GM18867 (cell line): ENCODE measurements at regions not wholly inside any gene's neighbourhood (a gene's known extent, or its start where the extent isn't known, plus 50 kb on each side); places are given as distances from the start of the nearest gene placed in this dataset.

Experiments
- ATAC-seq: cut with Tn5 transposase; IDR thresholded peaks from one replicate; pipeline ENCODE4 v1.9.1; 2021; ENCODE audit warnings: mild to moderate bottlenecking, moderate library complexity; ENCODE audit not compliant: unreplicated experiment

DNA sequence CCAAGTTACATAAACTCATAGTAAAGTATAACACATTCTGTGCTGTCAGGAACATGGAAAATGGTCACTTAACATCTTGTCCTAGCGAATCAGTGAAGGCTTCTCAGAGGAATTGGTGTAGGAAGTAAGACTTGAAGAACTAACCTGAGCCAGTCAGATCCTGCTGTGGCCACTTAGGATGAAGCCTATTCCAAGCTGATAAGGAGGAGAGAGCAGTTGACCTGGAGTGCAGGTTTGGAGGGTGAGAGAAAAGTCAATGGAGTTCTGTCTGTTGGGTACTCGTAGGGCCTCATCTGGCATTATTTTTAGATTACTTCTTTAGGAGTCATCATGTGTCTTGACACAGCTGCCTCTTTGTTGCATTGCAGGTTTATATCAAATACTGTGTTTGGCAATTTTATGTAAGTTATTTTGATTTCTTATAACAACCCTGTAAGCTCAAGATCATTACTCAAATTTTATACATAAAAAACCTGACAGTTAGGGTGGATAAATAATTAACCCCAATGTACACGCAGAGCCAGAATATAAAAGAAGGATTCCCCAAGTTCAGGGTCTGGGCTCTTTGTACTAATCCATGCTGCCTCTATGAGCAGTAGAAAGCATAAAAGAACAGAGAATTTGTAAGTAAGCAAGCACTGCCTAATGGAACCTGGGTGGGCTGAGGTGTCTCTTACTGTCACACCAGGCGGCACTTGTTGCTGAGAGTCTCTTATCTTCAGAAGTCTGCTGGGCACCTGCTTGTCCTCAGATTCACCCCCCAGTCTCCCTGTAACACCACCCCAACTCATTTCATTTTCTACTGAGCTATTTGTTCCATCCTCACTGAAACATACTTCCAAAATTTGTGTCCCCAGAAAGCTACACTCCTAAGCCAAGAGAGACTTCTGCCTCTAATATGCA is 252.1 kb upstream of the NT5C1B start:
- ATAC-seq, result no peak

DNA sequence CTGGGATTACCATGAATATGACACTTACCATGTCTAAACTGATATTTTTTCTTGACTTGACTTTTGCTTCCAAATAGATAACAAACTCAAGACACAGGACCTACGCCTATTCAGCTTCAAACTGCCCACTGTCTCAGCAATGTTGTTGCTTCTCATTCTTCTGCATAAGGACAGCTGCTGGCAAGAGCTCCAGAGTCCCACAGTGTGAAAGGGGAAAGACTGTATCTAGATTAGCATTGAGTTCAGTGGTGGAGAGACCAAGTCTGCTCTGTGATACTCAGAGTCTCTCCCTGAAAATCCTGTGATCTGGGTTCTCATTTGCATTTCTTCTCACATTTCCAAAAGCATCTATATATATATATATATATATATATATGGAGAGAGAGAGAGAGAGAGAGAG is 247.9 kb upstream of the NT5C1B start:
- no peak for ATAC-seq

DNA sequence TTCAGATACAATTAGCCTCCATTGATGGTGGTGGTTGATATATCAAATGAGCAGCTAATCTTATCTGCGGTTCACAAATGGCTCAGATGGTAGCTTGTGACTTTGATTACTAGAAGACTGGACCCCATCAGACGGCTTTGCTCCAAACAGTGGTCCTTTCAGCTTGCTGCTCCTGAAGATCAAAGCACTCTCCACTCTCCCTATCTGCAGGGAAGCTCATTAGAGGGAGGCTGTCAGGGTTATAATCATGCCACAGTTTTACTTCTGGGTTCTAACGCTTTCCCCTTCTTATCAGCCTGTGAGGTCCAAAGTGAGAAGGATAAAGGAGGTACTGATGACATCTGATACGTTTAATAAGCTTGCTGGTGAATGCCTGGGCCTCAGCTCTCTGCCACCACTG is 247.1 kb upstream of the NT5C1B start:
- ATAC-seq, result no peak

DNA sequence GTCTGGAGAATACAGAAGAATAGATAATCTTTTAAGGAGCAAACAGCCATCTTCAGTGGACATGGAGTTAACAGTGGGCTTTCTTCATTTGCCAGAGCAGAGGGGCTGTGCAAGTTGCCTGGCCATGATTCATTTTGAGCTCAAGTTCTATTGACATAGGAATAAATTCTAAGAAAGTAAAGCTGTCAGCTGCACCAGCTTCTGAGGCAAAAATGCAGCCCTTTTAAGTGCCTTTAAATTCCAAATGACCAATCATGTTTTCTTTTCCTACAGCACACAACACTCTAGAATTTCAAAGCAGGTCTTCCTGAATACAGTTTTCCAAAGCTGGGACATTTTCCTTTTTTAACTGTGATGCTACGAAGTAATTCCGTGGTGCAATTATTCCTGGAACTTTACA is 246.4 kb upstream of the NT5C1B start:
- ATAC-seq, result no peak

DNA sequence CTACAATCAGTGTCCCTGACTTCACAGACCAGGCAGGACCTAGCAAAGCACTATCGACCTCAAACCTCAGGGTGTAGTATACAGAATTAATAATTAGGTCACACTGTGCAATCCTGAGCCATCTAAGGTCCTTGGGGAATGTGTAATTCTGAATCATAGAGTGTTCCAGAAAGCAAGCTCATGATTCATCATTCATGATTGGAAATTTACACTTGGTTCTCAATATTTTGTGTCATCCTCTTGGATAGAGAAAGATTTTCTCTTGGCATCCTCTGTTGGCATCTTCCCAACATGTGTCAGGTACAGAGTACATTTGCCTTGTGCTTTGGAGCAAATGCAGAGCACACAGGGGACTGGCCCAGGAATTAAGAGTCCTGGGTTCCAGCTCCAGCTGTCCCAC is 245.0 kb upstream of the NT5C1B start:
- no peak for ATAC-seq

DNA sequence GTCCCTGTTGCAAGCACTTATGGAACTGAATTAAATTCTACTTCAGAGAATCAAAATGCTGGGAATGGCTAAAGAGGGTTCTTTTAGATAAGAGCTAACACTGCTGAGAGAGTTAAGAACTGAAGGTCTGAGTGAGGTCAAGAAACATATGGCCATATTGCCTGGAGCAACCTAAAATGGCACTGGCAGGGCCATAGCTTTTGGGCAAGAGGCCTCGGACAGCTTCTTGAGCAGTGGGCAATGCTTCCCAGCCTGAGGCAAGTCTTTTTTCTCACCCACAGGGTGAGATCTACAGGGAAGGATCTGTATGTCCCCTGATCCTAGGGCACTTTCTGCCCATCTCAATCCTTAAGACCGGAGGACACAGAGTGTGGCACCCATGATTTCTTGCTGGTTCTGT is 244.6 kb upstream of the NT5C1B start:
- no peak for ATAC-seq

DNA sequence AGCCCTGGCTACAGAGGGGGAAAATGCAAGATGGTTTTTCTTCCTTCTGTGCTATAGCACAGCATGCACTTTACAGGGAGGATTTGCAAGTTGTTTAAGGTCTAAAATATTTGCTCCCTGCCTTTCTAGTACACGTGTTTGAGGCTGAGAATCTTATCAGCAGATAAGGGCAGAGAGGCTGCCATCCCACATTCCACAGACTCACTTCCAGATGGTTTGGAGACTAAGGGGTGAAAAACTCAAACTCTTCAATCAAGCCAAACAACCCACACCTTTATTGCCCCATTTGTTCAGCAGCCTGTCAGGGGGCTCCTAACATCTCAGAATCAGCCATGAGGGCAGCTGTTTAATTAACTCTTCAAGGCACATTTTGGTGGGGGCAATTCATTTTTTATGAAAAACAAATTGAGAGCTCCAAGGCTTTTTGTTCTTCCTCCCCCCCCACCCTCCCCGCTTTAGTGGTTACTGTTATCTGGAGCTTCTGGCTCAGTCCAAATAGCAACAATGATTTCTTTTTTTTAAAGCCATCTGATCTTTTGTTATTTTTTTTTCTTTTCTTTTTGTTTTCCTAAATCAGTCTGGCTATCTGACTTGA is 242.6 kb upstream of the NT5C1B start:
- no peak for ATAC-seq

DNA sequence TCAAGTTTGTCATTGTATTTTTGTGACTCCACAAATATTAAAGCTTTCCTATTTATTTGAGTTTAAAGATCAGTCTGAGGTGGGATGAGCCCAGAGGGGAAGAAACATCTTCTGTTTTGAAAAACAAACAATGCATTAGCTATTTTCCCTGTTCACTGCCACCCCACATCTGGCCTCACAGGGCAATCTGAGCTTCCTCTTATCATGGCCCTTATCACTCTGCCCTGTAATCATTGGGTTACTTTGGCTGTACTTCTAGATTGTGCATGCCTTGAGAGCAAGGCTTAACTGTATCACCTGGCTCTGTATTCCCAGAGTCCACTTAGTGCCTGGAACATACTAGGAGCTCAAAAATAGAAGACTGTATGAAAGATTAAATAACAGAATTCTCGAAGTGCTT is 241.6 kb upstream of the NT5C1B start:
- ATAC-seq, result no peak

DNA sequence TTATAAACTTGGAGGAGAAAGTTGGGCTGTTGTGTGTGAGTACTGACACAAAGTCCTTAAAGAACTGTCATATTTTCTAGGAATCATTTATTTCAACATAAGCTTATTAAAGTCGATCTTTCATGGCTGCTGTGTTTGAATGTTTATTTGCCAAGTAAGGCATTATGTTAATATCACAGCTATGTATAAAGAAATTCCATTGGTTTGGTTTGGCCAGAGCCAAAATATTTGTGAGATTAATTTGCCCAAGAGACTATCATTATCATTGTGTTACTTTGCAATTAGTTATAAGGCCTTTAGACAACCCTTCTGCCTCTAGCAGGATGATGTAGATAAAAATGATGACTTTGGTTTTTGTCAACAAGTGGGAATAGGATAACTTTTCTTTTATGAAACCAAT is 240.6 kb upstream of the NT5C1B start:
- ATAC-seq, result no peak

DNA sequence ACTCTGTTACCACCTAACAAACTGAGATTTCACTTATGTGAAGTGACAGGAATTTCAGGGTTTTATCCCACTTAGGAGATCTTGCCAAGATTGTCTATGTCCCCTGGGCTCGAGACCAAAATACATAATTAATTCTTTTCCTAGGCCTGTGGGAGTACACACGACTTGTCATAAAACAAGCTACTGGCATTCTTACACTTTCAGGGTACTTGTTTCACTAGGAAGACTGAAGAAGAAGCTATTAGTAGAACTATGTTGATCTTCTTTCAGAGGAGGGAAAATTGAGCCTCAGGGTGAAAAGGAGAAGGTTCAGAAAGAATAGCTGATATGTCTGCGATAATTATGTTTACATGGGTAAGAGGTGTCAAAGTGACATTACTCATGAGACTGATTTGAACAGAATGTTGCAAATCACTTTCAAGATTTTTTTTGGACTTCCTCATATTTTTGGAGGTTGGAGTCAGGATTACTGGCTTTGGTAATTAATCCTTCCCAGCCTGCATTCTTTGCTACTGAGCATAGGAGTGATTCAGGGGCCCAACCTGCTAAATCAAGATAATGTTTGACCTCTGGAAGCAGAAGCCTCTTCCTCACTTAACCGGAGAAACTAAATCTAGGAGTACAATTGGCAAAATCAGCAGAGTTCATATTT is 240.0 kb upstream of the NT5C1B start:
- no peak for ATAC-seq

DNA sequence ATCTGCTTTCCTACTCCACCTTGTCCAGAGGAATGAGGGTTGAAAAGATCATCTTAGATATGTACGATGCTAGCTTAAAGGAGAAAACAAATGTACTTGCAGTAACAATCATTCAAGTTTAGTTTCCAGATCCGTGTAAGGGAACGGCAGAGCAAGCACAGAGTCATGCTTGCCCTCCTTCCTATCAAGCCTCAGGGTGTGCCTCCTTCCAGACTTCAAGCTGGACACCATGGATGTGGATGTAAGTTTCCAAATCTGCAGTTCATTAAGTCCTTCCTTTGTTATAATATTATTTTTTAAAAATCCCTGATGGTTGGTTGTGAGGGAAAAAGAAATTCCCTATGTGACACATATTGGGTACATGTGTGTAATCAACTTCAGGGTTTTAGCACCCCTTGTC is 238.9 kb upstream of the NT5C1B start:
- ATAC-seq, result no peak

DNA sequence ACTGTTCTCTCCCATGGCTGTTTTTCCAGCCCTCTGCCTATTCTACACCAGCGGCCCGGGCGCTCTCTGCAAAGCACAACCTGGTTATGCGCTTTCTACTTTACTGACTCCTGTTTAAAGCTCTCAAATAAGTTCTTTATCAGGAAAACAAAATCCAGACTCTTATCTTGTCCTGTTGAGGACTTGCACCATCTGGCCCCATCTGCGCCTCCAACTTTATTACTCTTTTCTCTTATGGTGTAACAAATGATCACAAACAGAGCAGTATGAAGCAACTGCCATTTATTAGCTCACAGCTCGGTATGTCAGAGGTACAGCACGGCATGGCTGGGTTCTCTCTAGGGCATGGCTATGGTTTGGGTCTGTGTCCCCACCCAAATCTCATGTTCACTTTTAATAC is 236.5 kb upstream of the NT5C1B start:
- no peak for ATAC-seq

DNA sequence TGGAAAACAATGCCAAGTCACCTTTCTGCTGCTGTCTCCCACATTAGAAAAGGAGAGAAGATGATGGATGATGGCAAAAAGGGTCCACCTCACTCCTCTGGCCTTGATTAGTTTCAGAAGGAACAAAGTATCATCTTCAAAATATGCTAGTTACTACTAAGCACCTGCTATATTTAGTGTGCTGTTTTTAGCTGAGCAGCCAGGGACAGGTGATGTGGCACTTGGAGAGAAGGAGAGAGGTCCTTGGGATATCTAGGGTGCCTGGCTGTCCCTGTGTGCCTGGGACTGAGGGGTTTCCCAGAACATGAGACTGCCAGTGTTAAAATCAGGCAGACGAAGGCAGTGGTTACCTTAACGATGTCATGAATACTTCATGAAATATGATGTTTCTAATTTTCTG is 235.5 kb upstream of the NT5C1B start:
- no peak for ATAC-seq

DNA sequence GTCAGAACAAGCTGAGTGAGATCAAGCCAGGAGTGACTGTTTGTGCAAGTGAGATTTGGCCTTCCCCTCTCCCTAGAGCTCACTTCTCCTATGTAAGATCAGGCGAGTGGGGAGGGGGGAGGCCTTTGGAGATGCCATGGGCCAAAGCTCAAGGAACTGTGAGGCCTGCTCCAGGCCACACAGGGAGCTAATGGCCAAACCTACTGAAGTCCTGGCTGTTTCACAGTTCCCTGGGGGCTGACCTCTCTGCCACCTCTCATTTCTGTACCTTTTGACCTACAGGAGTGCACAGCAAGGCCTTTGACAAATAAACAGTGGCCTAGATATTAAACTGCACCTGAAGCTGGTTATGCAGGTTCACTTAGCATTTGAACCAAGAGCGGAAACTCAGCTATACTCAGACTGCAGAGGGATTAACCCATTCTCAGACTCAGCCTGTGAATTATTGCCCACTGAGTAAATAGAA is 235.0 kb upstream of the NT5C1B start:
- ATAC-seq, result no peak

DNA sequence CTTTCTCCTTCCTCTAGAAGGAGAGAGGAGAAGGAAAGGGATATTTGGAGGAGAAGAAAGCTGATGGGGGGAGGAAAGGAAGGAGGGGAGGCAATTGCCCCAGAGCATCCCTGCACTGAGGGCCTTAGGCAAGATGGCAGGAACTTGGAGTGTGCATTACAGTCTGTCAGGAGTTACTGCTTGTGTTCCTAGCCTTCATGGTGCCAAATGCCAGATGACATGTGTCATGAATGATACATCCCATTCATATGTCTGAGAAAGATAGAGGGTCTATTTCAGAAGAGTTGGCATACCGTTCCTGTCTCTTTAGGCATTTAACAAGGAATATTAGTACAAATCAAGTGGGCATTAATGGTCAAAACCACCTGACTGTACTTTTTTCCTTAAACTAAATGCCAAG is 232.1 kb upstream of the NT5C1B start:
- no peak for ATAC-seq

DNA sequence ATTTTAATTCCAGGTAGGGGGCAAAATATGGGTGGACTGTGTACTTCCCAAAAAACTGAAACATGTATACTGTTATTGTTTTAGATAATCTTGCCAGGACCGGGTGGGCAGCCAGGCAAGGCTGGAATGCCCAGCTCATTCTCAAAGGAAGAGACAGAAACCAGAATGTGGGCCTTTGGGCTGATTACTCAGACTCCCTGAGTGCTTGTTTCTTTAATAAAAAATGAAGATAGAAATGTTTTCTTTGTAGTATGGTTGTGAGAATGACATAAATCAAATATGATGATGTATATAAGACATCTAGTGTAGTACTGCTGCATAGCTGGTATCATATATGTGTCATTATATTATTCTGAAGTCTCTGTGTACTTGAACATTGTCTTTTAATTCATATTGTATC is 231.6 kb upstream of the NT5C1B start:
- ATAC-seq, result no peak

DNA sequence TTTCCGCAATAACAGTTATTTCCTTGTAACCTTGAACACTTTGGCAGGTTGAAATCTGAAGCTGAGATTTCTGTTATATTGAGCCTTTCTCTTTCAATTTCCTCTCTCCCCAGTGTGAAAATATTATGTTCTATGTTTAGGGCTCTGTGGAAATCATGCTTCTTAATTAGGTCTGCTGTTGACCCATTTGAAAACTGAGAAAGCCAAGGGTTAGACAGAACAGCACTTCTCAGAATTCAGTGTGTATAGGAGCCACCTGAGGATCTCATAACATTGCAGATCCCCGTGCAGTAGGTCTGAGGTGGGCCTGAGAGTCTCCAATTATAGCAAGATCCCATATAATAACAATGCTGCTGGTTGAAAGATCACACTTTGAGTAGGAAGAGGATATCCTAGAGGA is 230.2 kb upstream of the NT5C1B start:
- ATAC-seq, result no peak

DNA sequence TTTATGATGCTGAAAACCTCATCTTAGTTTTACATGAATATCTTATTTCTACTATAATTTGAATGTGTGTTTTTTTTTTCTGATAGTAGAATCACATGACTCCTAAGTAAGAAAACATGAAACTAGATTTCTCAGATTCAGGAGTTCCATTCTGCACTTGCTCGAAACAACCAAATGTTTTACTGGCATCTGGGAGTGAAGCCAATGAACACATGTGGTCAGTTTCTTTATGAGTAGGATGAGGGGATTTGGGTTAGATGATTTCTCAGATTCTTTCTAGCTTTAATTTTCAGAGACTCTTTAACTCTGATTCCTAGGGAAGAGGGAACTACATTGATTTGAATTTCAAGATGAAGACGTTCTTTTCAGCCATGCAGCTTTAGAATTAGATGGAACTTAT is 225.0 kb upstream of the NT5C1B start:
- ATAC-seq, result no peak

DNA sequence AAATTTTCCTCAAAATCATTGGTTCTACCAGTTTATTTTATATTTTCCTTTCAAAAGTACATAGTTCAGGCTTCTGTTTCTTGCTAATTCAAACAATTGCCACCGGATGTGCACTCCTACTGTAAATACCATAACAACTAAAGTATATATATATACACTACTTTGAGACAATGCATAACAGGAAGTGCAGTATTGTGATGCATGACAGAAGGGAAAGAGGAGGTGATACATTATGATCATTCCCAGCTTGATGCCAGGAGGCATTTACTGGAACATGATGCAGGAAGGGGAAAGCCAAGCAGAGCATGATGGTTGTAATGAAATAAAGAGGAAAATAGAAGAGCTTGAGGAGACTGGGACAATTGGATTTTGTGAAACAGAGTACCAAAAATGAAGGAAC is 215.2 kb upstream of the NT5C1B start:
- ATAC-seq, result no peak

DNA sequence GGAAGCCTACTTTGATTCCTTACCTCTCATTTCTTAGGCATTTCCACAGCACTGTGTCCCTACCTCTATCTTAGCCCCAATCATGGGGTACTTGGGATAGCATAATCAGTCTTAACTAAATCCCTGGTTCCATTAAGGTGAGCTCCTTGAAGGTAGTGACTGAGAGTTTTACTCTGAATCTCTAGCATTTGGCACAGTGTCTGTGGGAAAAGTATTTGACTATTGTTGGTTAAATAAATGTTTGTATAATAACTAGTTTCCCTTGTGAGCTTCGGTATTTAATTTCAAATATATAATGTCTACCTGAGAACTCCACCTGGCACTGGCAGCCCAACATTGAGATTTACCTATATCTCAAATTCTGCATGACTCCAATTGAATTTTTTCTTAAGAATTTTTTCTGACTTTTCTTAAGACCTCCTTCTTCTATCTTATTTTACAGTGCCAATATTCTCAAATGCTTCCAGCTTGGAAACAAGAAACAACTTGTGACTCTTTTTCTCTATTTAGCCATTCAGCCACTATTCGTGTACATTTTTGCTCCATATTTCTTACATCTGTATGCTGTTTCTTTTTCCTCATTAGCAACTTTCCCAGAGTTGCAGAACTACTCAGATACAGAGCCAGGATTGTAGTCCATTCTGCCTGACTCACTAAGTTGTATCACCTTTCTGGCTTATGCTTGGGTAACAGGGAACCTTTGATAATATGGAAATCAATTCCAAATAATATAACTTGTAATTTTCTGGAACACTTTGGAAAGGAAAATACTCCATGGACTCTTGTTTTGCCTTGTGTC is 214.0 kb upstream of the NT5C1B start:
- ATAC-seq, result no peak

DNA sequence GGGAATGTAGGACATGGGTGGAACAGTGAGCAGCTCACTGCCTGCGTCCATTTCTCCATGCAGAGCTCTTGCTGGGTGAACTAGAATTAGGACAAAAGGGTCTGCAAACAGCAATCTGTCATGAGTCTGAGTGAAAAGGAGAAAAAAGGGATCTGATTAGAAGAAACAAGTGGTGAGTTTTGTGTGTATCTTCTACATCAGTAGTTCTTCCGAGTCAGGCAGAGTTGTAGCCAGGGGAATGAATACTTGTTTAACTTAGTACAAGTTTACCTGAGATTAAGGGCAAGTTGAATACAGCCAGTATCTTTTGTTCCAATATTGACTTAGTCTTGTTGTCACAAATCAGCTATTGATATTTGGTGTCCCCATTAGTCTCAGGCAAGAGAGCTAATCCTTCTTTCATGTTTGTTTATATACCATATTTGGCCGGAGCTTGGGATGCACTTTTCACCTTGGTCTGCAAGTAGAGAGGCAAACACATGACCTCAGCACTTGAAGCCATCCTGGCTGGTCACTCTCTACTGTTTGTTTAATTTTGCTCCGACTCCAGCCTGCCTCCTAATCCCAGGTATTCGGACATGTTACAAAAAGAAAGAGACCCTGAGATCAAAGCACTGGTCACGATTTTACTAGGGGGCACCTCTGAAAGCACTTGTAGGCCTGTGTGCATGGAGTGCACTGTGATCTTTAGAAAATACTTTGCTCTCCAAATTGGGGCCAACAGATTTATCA is 211.0 kb upstream of the NT5C1B start:
- ATAC-seq, result no peak
